HepG2 (cell line): ENCODE measurements at regions not wholly inside any gene's neighbourhood (a gene's known extent, or its start where the extent isn't known, plus 50 kb on each side); places are given as distances from the start of the nearest gene placed in this dataset.
A peak's percentile ranks its signal among the peaks of the same experiment; 100 is the strongest.
"Not testable (repeated sequence)": the region's sequence is repeated elsewhere in the genome, so short reads cannot be mapped to it uniquely, and the experiment has no call there.

Experiments used
- ATAC-seq: fragments of 200-7000 bp; cut with Tn5 transposase; 3 replicates; pipeline ENCODE4 v1.9.1; 2020; ENCODE audit warnings: mild to moderate bottlenecking, moderate library complexity
- BruUV-seq: library from RNA; stranded (reverse); fragments of 400-500 nt; replicated peaks from 2 replicates; lab custom pipeline; 2021; lab: Mats Ljungman, UMichigan
- CTCF ChIA-PET: fragments of 300-600 bp; formaldehyde crosslinking; extraction: SDS; loops from one replicate; lab custom pipeline; 2021; ENCODE audit warnings: low total read pairs, inconsistent platforms, low intra/inter-chr PET ratio; lab: Yijun Ruan, JAX
- POLR2A ChIA-PET: fragments of 350-600 bp; sonication (Branson Sonifier 250); formaldehyde crosslinking; loops from one replicate; lab custom pipeline; 2020; ENCODE audit warnings: antibody characterized with exemption, inconsistent platforms; lab: Yijun Ruan, JAX
- DNase-seq: peaks from one replicate; pipeline ENCODE4 v3.0.0-alpha.2; 2015; ENCODE audit warnings: low spot score
- FAIRE-seq: peaks from 3 replicates; lab custom pipeline; 2011; peaks lifted over from hg19 to GRCh38; lab: Jason Lieb, UNC
- H2AFZ ChIP-seq: one replicate; pipeline ENCODE4 v1.6.1; 2011; ENCODE audit warnings: low read length, inconsistent platforms
- H3K27ac ChIP-seq: fragments of 300-600 bp; 3 replicates; pipeline ENCODE4 v1.8.0; 2011; ENCODE audit warnings: mixed run types, mild to moderate bottlenecking, mixed read lengths, low read length, inconsistent platforms; ENCODE audit not compliant: insufficient read depth; ENCODE audit errors: extremely low read length
- H3K27me3 ChIP-seq, 2 experiments: fragments of 200-600 bp in 1 of 2; 2 replicates in 1 of 2; 3 replicates in 1 of 2; pipeline versions ENCODE4 v1.6.0 to v1.8.0; 2011; ENCODE audit warnings: low read length in 2 of 2, mild to moderate bottlenecking in 2 of 2, moderate library complexity in 2 of 2, inconsistent platforms in 1 of 2; ENCODE audit not compliant: insufficient read depth in 2 of 2, control insufficient read depth in 1 of 2
- H3K36me3 ChIP-seq, 2 experiments: fragments of 200-600 bp in 1 of 2; replicated peaks in 1 of 2; 2 replicates in 1 of 2; 3 replicates in 1 of 2; pipeline versions ENCODE4 v1.5.1 to v1.8.0; 2011; ENCODE audit warnings: low read length in 2 of 2, inconsistent platforms in 1 of 2; ENCODE audit not compliant: insufficient read depth in 2 of 2, control insufficient read depth in 1 of 2
- H3K4me1 ChIP-seq: 2 replicates; pipeline ENCODE4 v1.5.1; 2012; ENCODE audit warnings: low read length, inconsistent platforms; ENCODE audit not compliant: insufficient read depth
- H3K4me2 ChIP-seq: 2 replicates; pipeline ENCODE4 v1.6.0; 2011; ENCODE audit warnings: low read depth, low read length, inconsistent platforms
- H3K4me3 ChIP-seq, 3 experiments: fragments of 200-600 bp in 1 of 3; sonication (generic), shearing (Covaris generic) in 1 of 3; replicated peaks in 1 of 3; 2 replicates each; pipeline ENCODE4 v1.5.1; 2011 to 2016; ENCODE audit warnings: low read length in 3 of 3, inconsistent platforms in 2 of 3, low read depth in 2 of 3, mild to moderate bottlenecking in 2 of 3, control low read depth in 1 of 3, mixed read lengths in 1 of 3; ENCODE audit not compliant: insufficient read depth in 1 of 3
- H3K79me2 ChIP-seq: one replicate; pipeline ENCODE4 v1.6.1; 2011; ENCODE audit warnings: low read length, inconsistent platforms; ENCODE audit not compliant: insufficient read depth
- H3K9ac ChIP-seq: 2 replicates; pipeline ENCODE4 v1.6.0; 2011; ENCODE audit warnings: mild to moderate bottlenecking, low read depth, low read length, inconsistent platforms; ENCODE audit not compliant: insufficient read depth
- H3K9me3 ChIP-seq: 2 replicates; pipeline ENCODE4 v1.5.1; 2012; ENCODE audit warnings: mild to moderate bottlenecking, low read length
- H4K20me1 ChIP-seq: 2 replicates; pipeline ENCODE4 v1.6.0; 2011; ENCODE audit warnings: inconsistent platforms, mild to moderate bottlenecking, low read length, moderate library complexity; ENCODE audit not compliant: insufficient read depth
- WGBS: methylation state at CpG from one replicate; pipeline ENCODE4 v1.1.6; 2017; ENCODE audit warnings: low lambda C conversion rate; 5-methylcytosine and 5-hydroxymethylcytosine counted together
- in situ Hi-C: cut with HindIII; loops from 2 replicates; pipeline ENCODE4 v1.10.0; 2017; ENCODE audit warnings: low pct_unique_long_range_greater_than_20kb; ENCODE audit not compliant: extremely low pct_ligation_motif_present
- intact Hi-C: fragments of 100-400 bp; cut with micrococcal nuclease; formaldehyde crosslinking; loops from one replicate; pipeline ENCODE4 v1.10.0; 2022; ENCODE audit not compliant: unreplicated experiment

- POLR2A ChIA-PET, BruUV-seq, intact Hi-C loops, H3K4me1 ChIP-seq, H3K27me3 ChIP-seq, H2AFZ ChIP-seq, H3K79me2 ChIP-seq, H3K4me2 ChIP-seq, H3K9me3 ChIP-seq, H4K20me1 ChIP-seq, H3K9ac ChIP-seq, H3K27ac ChIP-seq, DNase-seq, H3K4me3 ChIP-seq, FAIRE-seq, CTCF ChIA-PET, H3K36me3 ChIP-seq: not testable (repeated sequence)
- no CpG with 5 or more reads among the region's 83 CpGs for WGBS
- ATAC-seq = peak; percentile 51
- in situ Hi-C loops = loop anchor here (10.0 kb wide), 1 partner anchor 366 kb away; no protein-coding TSS in a partner anchor
These were observed 345.0 kb downstream of the ADGRD1 start for GRCh38 chr12:131298526-131299369.

GRCh38 chr12:131299370-131299701 is 345.6 kb downstream of the ADGRD1 start:
- FAIRE-seq, H3K27me3 ChIP-seq, CTCF ChIA-PET, H3K9me3 ChIP-seq, intact Hi-C loops, BruUV-seq, H3K36me3 ChIP-seq, H2AFZ ChIP-seq, ATAC-seq, H3K4me2 ChIP-seq, H3K9ac ChIP-seq, H3K27ac ChIP-seq, H4K20me1 ChIP-seq, DNase-seq, POLR2A ChIA-PET, H3K4me3 ChIP-seq, H3K4me1 ChIP-seq, H3K79me2 ChIP-seq: not testable (repeated sequence)
- in situ Hi-C loops = loop anchor here (10.0 kb wide), 1 partner anchor 365 kb away; no protein-coding TSS in a partner anchor
- no CpG with 5 or more reads among the region's 27 CpGs for WGBS
